ENCODE measurements at regions not wholly inside any gene's neighbourhood (a gene's known extent, or its start where the extent isn't known, plus 50 kb on each side); places are given as distances from the start of the nearest gene placed in this dataset.
"Not testable (repeated sequence)": the region's sequence is repeated elsewhere in the genome, so short reads cannot be mapped to it uniquely, and the experiment has no call there.

GRCh38 chr12:65734226-65734625, 90.1 kb upstream of the HMGA2 start:
- TF ChIP-seq CTCF (IDR thresholded peaks at IDR 0.05) (no peak), POLR2A (IDR thresholded peaks at IDR 0.05) (no peak)
- WGBS, 2 donors: 58 to 63% methylated on average over 2 of the region's 2 CpGs
- intact Hi-C loops (cut with DNase I; ENCODE audit: low total_unique reads): no loop called here
- no peak for DNase-seq (ENCODE audit: low spot score in 2 of 2)
- no peak overlapping the region for H3K4me3 ChIP-seq (ENCODE audit: low read depth, poor library complexity, severe bottlenecking)

DNA sequence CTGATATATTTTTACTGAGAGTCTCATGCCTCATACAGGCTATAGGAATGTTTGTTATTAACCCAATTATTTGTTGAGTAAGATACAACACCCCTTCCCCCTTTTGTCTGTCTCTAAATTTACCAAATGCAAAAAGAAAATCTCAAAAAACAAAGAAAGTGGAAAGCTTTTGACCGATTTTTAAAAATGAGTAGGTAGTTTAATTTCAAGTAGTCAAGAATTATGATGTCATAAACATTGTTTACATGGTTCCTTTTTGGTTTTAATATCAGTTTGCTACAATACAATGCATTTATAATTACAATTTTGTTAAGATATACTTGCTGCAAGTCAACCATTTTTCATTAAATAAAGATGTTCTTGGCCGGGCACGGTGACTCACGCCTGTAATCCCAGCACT, 84.7 kb upstream of the HMGA2 start:
- H3K4me3 ChIP-seq (ENCODE audit: low read depth, poor library complexity, severe bottlenecking): no peak overlapping the region
- TF ChIP-seq CTCF (IDR thresholded peaks at IDR 0.05) (no peak), POLR2A (IDR thresholded peaks at IDR 0.05) (no peak)
- intact Hi-C loops (cut with DNase I; ENCODE audit: low total_unique reads): no loop called here
- DNase-seq (ENCODE audit: low spot score in 2 of 2): no peak
- 84 to 94% methylated on average over 4 of the region's 4 CpGs for WGBS, 2 donors

DNA sequence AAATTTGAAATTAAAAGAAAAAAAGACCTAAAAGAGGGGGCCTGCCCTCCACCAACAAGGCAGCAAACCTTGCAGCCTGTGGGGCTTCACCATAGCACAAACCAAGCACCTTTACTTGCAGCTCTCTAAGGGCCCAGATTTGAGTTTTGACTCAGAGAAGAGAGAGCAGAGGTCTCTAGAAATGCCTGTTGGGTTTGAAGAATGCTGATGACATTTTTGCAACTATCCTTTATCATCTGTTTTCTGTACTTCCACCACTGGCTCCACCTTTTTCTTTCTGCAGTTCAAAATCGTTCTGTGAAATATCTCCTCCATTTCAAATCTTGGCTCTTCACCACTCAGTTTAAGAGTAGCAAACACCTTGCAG, 83.8 kb upstream of the HMGA2 start:
- no peak for DNase-seq (ENCODE audit: low spot score in 2 of 2)
- TF ChIP-seq POLR2A (IDR thresholded peaks at IDR 0.05) (no peak), CTCF (IDR thresholded peaks at IDR 0.05) (no peak)
- WGBS, 2 donors: 6 to 10% methylated on average over 1 of the region's 1 CpG
- intact Hi-C loops (cut with DNase I; ENCODE audit: low total_unique reads): no loop called here
- H3K4me3 ChIP-seq (ENCODE audit: low read depth, poor library complexity, severe bottlenecking): no peak overlapping the region

DNA sequence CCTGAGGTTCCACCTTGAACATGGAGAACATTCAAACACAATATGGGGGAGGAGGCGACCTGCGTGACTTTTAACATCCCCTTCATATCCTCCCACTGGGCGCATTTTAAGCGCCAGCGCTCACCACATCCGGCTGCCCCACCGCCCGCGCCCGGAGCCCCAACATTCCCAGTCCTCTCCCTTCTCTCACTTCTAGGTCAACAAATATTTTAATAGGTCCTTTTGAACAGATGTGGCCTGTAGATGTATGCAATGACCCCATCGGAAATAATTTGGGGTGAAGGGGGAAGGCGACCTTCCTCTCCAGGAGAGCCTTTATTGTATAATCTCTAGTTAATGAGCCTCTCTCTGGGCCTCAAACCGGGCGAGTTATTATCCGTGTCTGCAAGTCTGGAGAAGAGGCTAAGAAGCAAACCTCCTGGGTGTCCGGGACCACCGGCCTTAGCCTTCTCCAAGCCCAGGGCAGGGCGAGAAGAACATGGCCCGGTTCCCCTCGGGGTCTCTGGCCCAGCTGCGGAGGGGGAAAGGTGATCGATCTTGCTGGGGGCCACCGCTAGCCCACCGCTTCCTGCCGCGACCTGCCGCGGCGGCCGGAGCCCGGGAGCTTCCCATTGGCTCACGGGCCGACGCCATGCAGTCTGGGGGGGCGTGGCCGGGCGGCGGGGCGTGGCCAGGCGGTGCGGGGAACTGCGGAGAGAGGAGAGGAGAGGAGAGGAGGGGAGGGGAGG, 83.2 kb upstream of the HMGA2 start:
- 16 to 20% methylated on average over 23 to 38 of the region's 42 CpGs for WGBS, 2 donors
- peak; percentile 56 to 95 for DNase-seq (ENCODE audit: low spot score in 2 of 2)
- peak overlapping the region; percentile 31 for H3K4me3 ChIP-seq (ENCODE audit: low read depth, poor library complexity, severe bottlenecking)
- intact Hi-C loops (cut with DNase I; ENCODE audit: low total_unique reads): no loop called here
- no peak for TF ChIP-seq POLR2A (IDR thresholded peaks at IDR 0.05)

DNA sequence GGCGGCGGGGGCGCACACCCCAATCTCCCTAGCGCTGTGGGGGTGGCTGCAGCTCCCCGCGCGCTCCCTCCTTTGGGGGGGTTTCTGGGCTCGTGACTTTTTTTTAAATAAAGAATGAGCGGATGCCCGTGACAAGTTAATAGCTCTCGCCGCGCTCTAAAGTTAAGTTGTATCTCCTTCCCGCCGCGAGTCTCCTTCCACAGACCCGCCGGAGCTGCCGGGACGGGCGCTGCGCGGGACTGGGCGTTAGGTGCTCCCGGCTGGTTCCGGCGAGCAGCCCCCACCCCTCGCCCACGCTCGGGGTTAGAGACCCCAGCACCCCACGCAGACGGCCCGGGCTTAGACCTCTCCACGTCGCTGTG, 82.6 kb upstream of the HMGA2 start:
- H3K4me3 ChIP-seq (ENCODE audit: low read depth, poor library complexity, severe bottlenecking): peak overlapping the region; percentile 26
- no peak for DNase-seq (ENCODE audit: low spot score in 2 of 2)
- intact Hi-C loops (cut with DNase I; ENCODE audit: low total_unique reads): no loop called here
- WGBS, 2 donors: 0% methylated on average over 27 to 32 of the region's 35 CpGs
- TF ChIP-seq CTCF (IDR thresholded peaks at IDR 0.05) (no peak), POLR2A (IDR thresholded peaks at IDR 0.05) (no peak)

- 7 to 9% methylated on average over 77 to 83 of the region's 87 CpGs for WGBS, 2 donors
- intact Hi-C loops (cut with DNase I; ENCODE audit: low total_unique reads): no loop called here
- TF ChIP-seq CTCF (IDR thresholded peaks at IDR 0.05): no peak
- TF ChIP-seq POLR2A (IDR thresholded peaks at IDR 0.05): no peak
These were observed 82.0 kb upstream of the HMGA2 start for GRCh38 chr12:65742018-65743010.

DNA sequence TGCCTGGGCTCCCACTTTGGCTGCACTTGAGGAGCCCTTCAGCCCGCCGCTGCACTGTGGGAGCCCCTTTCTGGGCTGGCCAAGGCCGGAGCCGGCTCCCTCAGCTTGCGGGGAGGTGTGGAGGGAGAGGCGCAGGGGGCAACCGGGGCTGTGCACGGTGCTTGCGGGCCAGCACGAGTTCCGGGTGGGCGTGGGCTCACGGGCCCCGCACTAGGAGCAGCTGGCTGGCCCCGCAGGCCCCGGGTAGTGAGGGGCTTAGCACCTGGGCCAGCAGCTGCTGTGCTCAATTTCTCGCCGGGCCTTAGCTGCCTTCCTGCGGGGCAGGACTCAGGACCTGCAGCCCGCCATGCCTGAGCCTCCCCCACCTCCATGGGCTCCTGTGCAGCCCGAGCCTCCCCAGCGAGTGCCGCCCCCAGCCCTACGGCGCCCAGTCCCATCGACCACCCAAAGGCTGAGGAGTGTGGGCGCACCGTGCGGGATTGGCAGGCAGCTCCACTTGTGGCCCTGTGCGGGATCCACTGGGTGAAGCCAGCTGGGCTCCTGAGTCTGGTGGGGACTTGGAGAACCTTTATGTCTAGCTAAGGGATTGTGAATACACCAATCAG, 79.9 kb upstream of the HMGA2 start:
- 96 to 100% methylated on average over 12 to 25 of the region's 30 CpGs for WGBS, 2 donors
- DNase-seq (ENCODE audit: low spot score in 2 of 2); intact Hi-C loops (cut with DNase I; ENCODE audit: low total_unique reads); H3K4me3 ChIP-seq (ENCODE audit: low read depth, poor library complexity, severe bottlenecking): not testable (repeated sequence)

More at GRCh38 chr12:65742018-65743010, 82.0 kb upstream of the HMGA2 start:
- peak overlapping the region; percentile 26 for H3K4me3 ChIP-seq (ENCODE audit: low read depth, poor library complexity, severe bottlenecking)
- no peak for DNase-seq (ENCODE audit: low spot score in 2 of 2)
